CD4-positive, alpha-beta memory T cell (primary cell): ENCODE measurements at regions not wholly inside any gene's neighbourhood (a gene's known extent, or its start where the extent isn't known, plus 50 kb on each side); places are given as distances from the start of the nearest gene placed in this dataset.

Source experiments
- CTCF ChIA-PET: fragments of 350-600 bp; sonication (Branson Sonifier 250); formaldehyde crosslinking; loops from one replicate; lab custom pipeline; 2021; ENCODE audit warnings: inconsistent platforms; ENCODE audit not compliant: partially characterized antibody; lab: Charles Lee
- POLR2A ChIA-PET: fragments of 350-600 bp; sonication (Branson Sonifier 250); formaldehyde crosslinking; loops from one replicate; lab custom pipeline; 2021; ENCODE audit not compliant: partially characterized antibody; lab: Charles Lee
- DNase-seq, 5 donors: peaks; one replicate each; pipeline versions ENCODE4 v3.0.0 to v3.0.0-alpha.2; 2020 to 2022; ENCODE audit warnings: mixed read lengths in 1 of 5
- H3K27ac ChIP-seq: one replicate; pipeline ENCODE4 v1.7.0; 2013; ENCODE audit warnings: low read depth, low read length
- H3K27me3 ChIP-seq: 2 replicates; pipeline ENCODE4 v1.7.0; 2013; ENCODE audit warnings: mild to moderate bottlenecking, low read length, moderate library complexity; ENCODE audit not compliant: insufficient read depth
- H3K36me3 ChIP-seq: 2 replicates; pipeline ENCODE4 v1.7.0; 2013; ENCODE audit warnings: mild to moderate bottlenecking, low read length, moderate library complexity; ENCODE audit not compliant: insufficient read depth
- H3K4me1 ChIP-seq: 2 replicates; pipeline ENCODE4 v1.7.0; 2013; ENCODE audit warnings: mild to moderate bottlenecking, low read length, moderate library complexity; ENCODE audit not compliant: insufficient read depth
- H3K4me3 ChIP-seq, 2 donors: one replicate each; pipeline ENCODE4 v1.7.0; 2013; ENCODE audit warnings: low read length in 2 of 2, mild to moderate bottlenecking in 1 of 2
- H3K9me3 ChIP-seq, 2 donors: one replicate each; pipeline ENCODE4 v1.7.0; 2013; ENCODE audit warnings: low read length in 2 of 2, control low read depth in 1 of 2; ENCODE audit not compliant: control insufficient read depth in 1 of 2
- H3K27ac Mint-ChIP-seq, 7 donors: one replicate each; pipeline ENCODE4 v1.8.0; 2020 to 2021; ENCODE audit warnings: mixed read lengths in 7 of 7, mild to moderate bottlenecking in 6 of 7, inconsistent platforms in 3 of 7, moderate library complexity in 3 of 7
- H3K27me3 Mint-ChIP-seq, 2 donors: one replicate each; pipeline ENCODE4 v1.8.0; 2020 to 2021; ENCODE audit warnings: mixed read lengths in 2 of 2
- H3K36me3 Mint-ChIP-seq, 2 donors: one replicate each; pipeline ENCODE4 v1.8.0; 2020 to 2021; ENCODE audit warnings: mixed read lengths in 2 of 2, inconsistent platforms in 1 of 2, mild to moderate bottlenecking in 1 of 2
- H3K4me1 Mint-ChIP-seq, 4 donors: one replicate each; pipeline ENCODE4 v1.8.0; 2020 to 2021; ENCODE audit warnings: mixed read lengths in 4 of 4, mild to moderate bottlenecking in 1 of 4
- H3K4me3 Mint-ChIP-seq, 8 donors: one replicate each; pipeline ENCODE4 v1.8.0; 2020 to 2021; ENCODE audit warnings: mixed read lengths in 8 of 8, mild to moderate bottlenecking in 7 of 8, moderate library complexity in 6 of 8, inconsistent platforms in 3 of 8
- H3K9me3 Mint-ChIP-seq, 8 donors: one replicate each; pipeline ENCODE4 v1.8.0; 2020 to 2021; ENCODE audit warnings: mixed read lengths in 8 of 8, mild to moderate bottlenecking in 5 of 8, inconsistent platforms in 3 of 8, moderate library complexity in 1 of 8
- intact Hi-C: fragments of 100-400 bp; cut with micrococcal nuclease; formaldehyde crosslinking; loops from one replicate; pipeline ENCODE4 v1.15.1; 2023

DNA sequence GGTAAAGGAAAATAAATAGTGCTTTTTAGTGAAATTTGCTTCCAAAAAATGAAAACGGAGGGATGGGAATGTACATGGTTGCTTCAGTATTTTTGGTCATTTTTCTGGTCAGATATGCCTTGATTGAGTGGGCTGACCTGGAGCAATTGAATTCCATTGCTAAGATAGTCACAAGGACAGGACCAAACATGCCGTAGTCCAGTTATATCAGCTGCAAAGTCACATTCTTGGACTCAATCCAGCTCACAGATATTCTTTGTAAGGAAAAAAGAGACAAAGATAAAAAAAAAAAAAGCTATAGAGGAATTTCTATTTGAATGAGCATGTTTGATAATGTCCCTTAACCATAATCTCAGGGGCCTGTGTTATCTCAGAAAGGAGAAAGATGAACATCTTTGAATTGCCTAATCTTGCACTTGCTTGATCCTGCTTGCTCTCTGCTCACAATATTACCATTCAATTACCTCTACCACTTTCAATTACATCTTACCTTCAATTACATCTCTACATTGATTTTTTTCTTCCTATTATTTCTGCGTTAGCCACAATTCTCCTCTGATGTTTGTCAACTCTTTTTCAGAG, 75.4 kb upstream of the PACRGL start:
- H3K4me3 ChIP-seq, result no peak overlapping the region
- intact Hi-C loops, result no loop called here
- no peak for DNase-seq
- Mint-ChIP-seq H3K4me3 (no peak overlapping the region), H3K27me3 (peaks cover 0 to 1% of the 10 kb centered on the region in 2 donors), H3K27ac (no peak overlapping the region), H3K4me1 (peaks cover 0 to 1% (median 0%) of the 10 kb centered on the region in 4 donors), H3K9me3 (no peaks in the 10 kb centered on the region), H3K36me3 (no peaks in the 10 kb centered on the region)
- ChIA-PET POLR2A (no interaction called here), CTCF (no interaction called here)
- H3K27ac ChIP-seq, result no peak overlapping the region
- no peaks in the 10 kb centered on the region for H3K36me3 ChIP-seq
- H3K27me3 ChIP-seq, result no peaks in the 10 kb centered on the region
- no peaks in the 10 kb centered on the region for H3K9me3 ChIP-seq
- no peaks in the 10 kb centered on the region for H3K4me1 ChIP-seq

DNA sequence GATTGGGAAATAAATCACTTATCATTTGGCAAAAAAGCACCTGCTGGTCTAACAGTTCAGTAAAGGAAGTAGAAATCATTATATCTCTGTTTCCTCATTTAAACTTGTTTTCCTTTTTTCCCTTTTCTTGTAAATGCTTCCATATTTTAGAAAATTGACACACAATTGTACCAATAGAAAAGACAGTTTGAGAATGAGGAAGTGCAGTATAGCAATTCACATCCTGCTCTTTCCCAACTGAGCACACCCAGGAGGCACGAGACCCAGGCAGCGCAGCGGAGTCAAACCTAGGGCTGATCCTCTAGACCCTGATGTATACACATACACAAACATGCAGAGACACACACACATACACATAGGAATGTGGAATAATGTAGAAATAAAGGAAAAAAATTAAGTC, 74.8 kb upstream of the PACRGL start:
- intact Hi-C loops, result no loop called here
- Histone ChIP-seq H3K4me3 (no peak overlapping the region), H3K9me3 (no peaks in the 10 kb centered on the region), H3K36me3 (no peaks in the 10 kb centered on the region), H3K27ac (no peak overlapping the region), H3K27me3 (no peaks in the 10 kb centered on the region), H3K4me1 (no peaks in the 10 kb centered on the region)
- Mint-ChIP-seq H3K4me3 (no peak overlapping the region), H3K4me1 (peaks cover 0 to 1% (median 0%) of the 10 kb centered on the region in 4 donors), H3K27me3 (peaks cover 0 to 2% of the 10 kb centered on the region in 2 donors), H3K9me3 (no peaks in the 10 kb centered on the region), H3K27ac (no peak overlapping the region), H3K36me3 (no peaks in the 10 kb centered on the region)
- no peak for DNase-seq
- ChIA-PET POLR2A (no interaction called here), CTCF (no interaction called here)

DNA sequence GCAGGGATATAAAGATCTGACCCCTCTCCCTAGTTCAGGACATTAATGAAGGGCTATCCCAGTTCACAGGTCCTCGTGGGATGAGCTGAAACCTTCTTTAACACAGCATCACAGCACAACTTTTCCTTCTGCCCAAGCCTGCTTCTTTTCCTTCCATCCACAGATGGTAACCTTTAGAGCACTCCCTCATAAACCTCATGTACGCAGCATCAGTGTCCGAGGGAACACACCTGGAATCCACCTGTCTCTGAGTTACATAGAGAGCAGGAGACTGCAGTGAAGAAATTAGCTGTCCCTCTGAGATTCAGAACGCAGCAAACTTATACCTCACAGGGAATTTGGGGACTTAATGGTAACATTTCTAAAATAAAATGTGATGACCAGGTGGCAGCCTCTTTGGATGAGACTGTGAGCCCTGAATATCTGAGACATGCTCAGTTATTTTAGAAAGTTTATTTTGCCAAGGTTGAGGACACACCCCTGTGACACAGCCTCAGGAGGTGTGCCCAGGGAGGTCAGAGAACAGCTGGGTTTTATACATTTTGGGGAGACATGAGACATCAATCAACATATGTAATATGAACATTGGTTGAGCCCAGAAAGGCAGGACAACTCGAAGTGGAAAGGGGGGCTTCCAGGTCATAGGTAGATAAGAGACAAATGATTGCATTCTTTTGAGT, 73.8 kb upstream of the PACRGL start:
- H3K36me3 ChIP-seq, result no peaks in the 10 kb centered on the region
- H3K27ac ChIP-seq, result no peak overlapping the region
- no peaks in the 10 kb centered on the region for H3K4me1 ChIP-seq
- DNase-seq, result no peak
- H3K9me3 ChIP-seq, result no peaks in the 10 kb centered on the region
- Mint-ChIP-seq H3K27ac (no peak overlapping the region), H3K27me3 (peaks cover 0 to 2% of the 10 kb centered on the region in 2 donors), H3K9me3 (no peaks in the 10 kb centered on the region), H3K4me1 (no peaks in the 10 kb centered on the region), H3K36me3 (no peaks in the 10 kb centered on the region), H3K4me3 (no peak overlapping the region)
- H3K27me3 ChIP-seq, result no peaks in the 10 kb centered on the region
- H3K4me3 ChIP-seq, result no peak overlapping the region
- ChIA-PET POLR2A (no interaction called here), CTCF (no interaction called here)
- intact Hi-C loops, result no loop called here

DNA sequence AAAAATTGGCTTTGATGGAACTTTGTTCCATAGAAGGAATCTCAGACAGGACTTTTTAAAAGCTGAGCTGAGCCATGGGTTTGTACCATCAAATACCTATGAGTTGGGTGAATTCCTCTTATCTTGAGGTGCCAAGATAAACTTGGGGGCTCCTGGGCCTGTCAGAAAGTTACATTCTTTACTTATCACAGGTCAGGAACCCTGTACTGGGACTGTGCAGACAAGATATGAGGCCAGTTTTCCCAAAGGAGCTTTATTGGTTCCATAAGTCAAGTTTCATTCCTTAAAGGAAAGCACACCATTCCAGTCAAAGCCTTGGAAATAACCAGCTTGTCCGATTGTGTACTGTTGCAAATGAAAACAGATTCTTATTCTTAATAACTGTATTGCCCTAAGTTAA, 72.4 kb upstream of the PACRGL start:
- ChIA-PET CTCF (no interaction called here), POLR2A (no interaction called here)
- Mint-ChIP-seq H3K4me1 (no peaks in the 10 kb centered on the region), H3K4me3 (no peak overlapping the region), H3K9me3 (no peaks in the 10 kb centered on the region), H3K36me3 (no peaks in the 10 kb centered on the region), H3K27ac (no peak overlapping the region), H3K27me3 (peaks cover 0 to 2% of the 10 kb centered on the region in 2 donors)
- no peaks in the 10 kb centered on the region for H3K27me3 ChIP-seq
- H3K4me1 ChIP-seq, result no peaks in the 10 kb centered on the region
- no peaks in the 10 kb centered on the region for H3K36me3 ChIP-seq
- intact Hi-C loops, result no loop called here
- no peak overlapping the region for H3K27ac ChIP-seq
- no peak for DNase-seq
- H3K4me3 ChIP-seq, result no peak overlapping the region
- no peaks in the 10 kb centered on the region for H3K9me3 ChIP-seq

DNA sequence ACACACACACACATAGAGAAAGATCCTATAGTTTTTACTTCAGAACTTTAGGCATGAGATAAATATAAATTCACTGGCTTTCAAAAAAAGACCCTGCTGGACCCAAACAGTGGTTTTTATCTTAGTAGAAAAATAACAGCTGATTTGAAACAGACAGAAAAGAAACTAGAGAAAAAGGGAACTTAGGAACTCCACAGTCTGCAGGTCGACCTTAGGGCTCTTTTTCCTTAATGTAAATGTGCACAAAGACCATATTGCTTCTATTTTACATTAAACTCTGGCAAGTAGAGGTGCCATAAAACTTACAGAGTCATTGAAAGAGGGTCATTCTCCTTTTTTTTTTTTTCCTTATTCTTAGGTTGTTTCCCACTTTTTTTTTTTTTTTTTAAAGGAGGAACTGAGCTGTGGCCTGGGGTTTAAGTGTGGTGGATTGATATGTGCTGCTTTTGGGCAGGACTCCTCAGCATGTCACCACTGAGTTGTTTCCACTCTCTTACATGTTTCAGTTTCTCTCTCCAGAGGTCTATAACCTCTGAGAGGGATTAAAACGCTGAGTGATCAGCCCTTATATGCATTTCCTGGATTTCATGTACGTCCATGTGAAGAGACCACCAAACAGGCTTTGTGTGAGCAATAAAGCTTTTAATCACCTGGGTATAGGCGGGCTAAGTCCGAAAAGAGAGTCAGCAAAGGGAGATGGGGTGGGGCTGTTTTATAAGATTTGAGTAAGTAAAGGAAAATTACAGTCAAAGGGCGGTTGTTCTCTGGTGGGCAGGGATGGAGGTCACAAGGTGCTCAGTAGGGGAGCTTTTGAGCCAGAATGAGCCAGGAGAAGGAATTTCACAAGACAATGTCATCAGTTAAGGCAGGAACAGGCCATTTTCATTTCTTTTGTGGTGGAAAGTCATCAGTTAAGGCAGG, 70.8 kb upstream of the PACRGL start:
- no peaks in the 10 kb centered on the region for H3K36me3 Mint-ChIP-seq
- no peak overlapping the region for H3K4me3 ChIP-seq
- no peak overlapping the region for H3K27ac Mint-ChIP-seq
- no peaks in the 10 kb centered on the region for H3K4me1 Mint-ChIP-seq
- no peak overlapping the region for H3K27ac ChIP-seq
- intact Hi-C loops, result no loop called here
- no peak for DNase-seq
- peaks cover 2 to 7% of the 10 kb centered on the region in 2 donors for H3K27me3 Mint-ChIP-seq
- peaks cover 0 to 3% (median 0%) of the 10 kb centered on the region in 8 donors for H3K9me3 Mint-ChIP-seq
- no peak overlapping the region for H3K4me3 Mint-ChIP-seq
- H3K9me3 ChIP-seq, result no peaks in the 10 kb centered on the region
- no peaks in the 10 kb centered on the region for H3K27me3 ChIP-seq
- H3K4me1 ChIP-seq, result no peaks in the 10 kb centered on the region
- no peaks in the 10 kb centered on the region for H3K36me3 ChIP-seq
- ChIA-PET CTCF (interaction anchor here (0.7 kb wide), 1 partner anchor 50 kb away, joined by 3 read pairs; no protein-coding TSS in a partner anchor), POLR2A (no interaction called here)

DNA sequence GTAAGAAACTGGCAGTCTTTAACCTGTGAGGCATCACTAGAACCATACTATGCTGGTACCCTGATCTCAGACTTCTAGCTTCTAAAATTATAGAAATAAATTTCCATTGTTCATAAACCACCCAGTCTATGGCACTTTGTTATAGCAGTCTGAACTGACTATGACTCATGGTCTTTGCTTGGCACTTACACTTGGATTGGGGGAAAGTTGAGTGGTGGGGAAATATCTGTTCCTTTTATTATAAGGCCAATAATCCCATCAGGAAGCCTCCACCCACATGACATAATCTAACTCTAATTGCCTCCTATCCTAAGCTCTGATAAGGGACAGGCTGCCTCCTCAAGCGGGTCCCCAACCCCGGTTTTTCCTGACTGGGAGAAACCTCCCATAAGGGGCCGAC, 61.4 kb upstream of the PACRGL start:
- CTCF ChIA-PET, result no interaction called here
- no peaks in the 10 kb centered on the region for H3K36me3 Mint-ChIP-seq

DNA sequence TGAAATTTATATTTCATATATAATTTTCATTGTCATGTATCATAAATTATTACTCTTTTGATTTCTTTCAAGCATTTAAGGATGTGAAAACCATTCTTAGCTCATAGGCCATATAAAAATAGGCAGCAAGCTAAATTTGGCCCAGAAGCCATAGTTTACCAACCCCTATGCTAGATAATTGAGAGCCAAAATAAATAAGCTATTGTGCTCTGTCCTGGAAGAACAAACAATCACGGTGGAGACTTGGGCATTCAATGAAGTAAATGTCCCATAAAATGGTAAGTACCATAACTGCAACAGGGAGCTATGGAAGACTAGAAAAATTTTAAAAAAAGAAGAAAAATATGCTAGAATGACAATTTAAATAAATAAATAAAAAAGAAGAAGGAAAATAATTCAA, 60.9 kb upstream of the PACRGL start:
- POLR2A ChIA-PET, result no interaction called here
- peaks cover 4% of the 10 kb centered on the region in 2 donors for H3K27me3 Mint-ChIP-seq

More for the DNA sequence above, 61.4 kb upstream of the PACRGL start:
- H3K9me3 Mint-ChIP-seq, result peaks cover 0 to 2% (median 0%) of the 10 kb centered on the region in 8 donors
- peaks cover 4 to 8% of the 10 kb centered on the region in 2 donors for H3K27me3 Mint-ChIP-seq
- intact Hi-C loops, result no loop called here
- H3K4me1 ChIP-seq, result no peaks in the 10 kb centered on the region
- H3K4me1 Mint-ChIP-seq, result no peaks in the 10 kb centered on the region
- H3K27me3 ChIP-seq, result no peaks in the 10 kb centered on the region
- H3K36me3 ChIP-seq, result no peaks in the 10 kb centered on the region
- H3K9me3 ChIP-seq, result no peaks in the 10 kb centered on the region
- no peak for DNase-seq
- H3K27ac ChIP-seq, result no peak overlapping the region
- POLR2A ChIA-PET, result no interaction called here
- H3K27ac Mint-ChIP-seq, result no peak overlapping the region
- no peak overlapping the region for H3K4me3 Mint-ChIP-seq
- H3K4me3 ChIP-seq, result no peak overlapping the region

More for the DNA sequence above, 60.9 kb upstream of the PACRGL start:
- no peak overlapping the region for H3K4me3 Mint-ChIP-seq
- no peaks in the 10 kb centered on the region for H3K4me1 Mint-ChIP-seq
- H3K9me3 Mint-ChIP-seq, result no peaks in the 10 kb centered on the region
- H3K27ac Mint-ChIP-seq, result no peak overlapping the region
- Histone ChIP-seq H3K27ac (no peak overlapping the region), H3K27me3 (no peaks in the 10 kb centered on the region), H3K9me3 (no peaks in the 10 kb centered on the region), H3K4me1 (no peaks in the 10 kb centered on the region), H3K4me3 (no peak overlapping the region), H3K36me3 (no peaks in the 10 kb centered on the region)
- no peak for DNase-seq
- CTCF ChIA-PET, result no interaction called here
- intact Hi-C loops, result no loop called here
- H3K36me3 Mint-ChIP-seq, result no peaks in the 10 kb centered on the region
